ENCODE measurements at regions not wholly inside any gene's neighbourhood (a gene's known extent, or its start where the extent isn't known, plus 50 kb on each side); places are given as distances from the start of the nearest gene placed in this dataset.
"Not testable (repeated sequence)": the region's sequence is repeated elsewhere in the genome, so short reads cannot be mapped to it uniquely, and the experiment has no call there.

- H3K9me3 Mint-ChIP-seq (ENCODE audit: low read depth): peaks cover 15% of the 10 kb centered on the region
- no peaks in the 10 kb centered on the region for H3K27me3 Mint-ChIP-seq (ENCODE audit: low read depth)
- no peaks in the 10 kb centered on the region for H3K4me1 Mint-ChIP-seq (ENCODE audit: low read depth)
- no peak overlapping the region for H3K4me3 Mint-ChIP-seq (ENCODE audit: unreplicated experiment)
- DNase-seq (ENCODE audit: low spot score): no peak
- TF ChIP-seq CTCF (IDR thresholded peaks at IDR 0.05): no peak
- H3K36me3 Mint-ChIP-seq (ENCODE audit: low read depth): no peaks in the 10 kb centered on the region
- no peak overlapping the region for H3K27ac Mint-ChIP-seq (ENCODE audit: unreplicated experiment)
These were observed 1229.7 kb upstream of the CRIM1 start for GRCh38 chr2:35125871-35126270.

GRCh38 chr2:35125278-35125677 lies 1230.3 kb upstream of the CRIM1 start:
- TF ChIP-seq CTCF (IDR thresholded peaks at IDR 0.05): no peak

GRCh38 chr2:35116151-35116550 lies 1239.4 kb upstream of the CRIM1 start:
- Mint-ChIP-seq H3K9me3 (ENCODE audit: low read depth) (peaks cover 25% of the 10 kb centered on the region), H3K27ac (ENCODE audit: unreplicated experiment) (no peak overlapping the region), H3K4me1 (ENCODE audit: low read depth) (no peaks in the 10 kb centered on the region), H3K27me3 (ENCODE audit: low read depth) (no peaks in the 10 kb centered on the region), H3K36me3 (ENCODE audit: low read depth) (no peaks in the 10 kb centered on the region), H3K4me3 (ENCODE audit: unreplicated experiment) (no peak overlapping the region)
- no peak for TF ChIP-seq CTCF (IDR thresholded peaks at IDR 0.05)
- DNase-seq (ENCODE audit: low spot score): no peak

More at GRCh38 chr2:35125278-35125677, 1230.3 kb upstream of the CRIM1 start:
- no peak for DNase-seq (ENCODE audit: low spot score)
- H3K27ac Mint-ChIP-seq (ENCODE audit: unreplicated experiment): no peak overlapping the region
- no peaks in the 10 kb centered on the region for H3K27me3 Mint-ChIP-seq (ENCODE audit: low read depth)
- H3K36me3 Mint-ChIP-seq (ENCODE audit: low read depth): no peaks in the 10 kb centered on the region
- H3K9me3 Mint-ChIP-seq (ENCODE audit: low read depth): peaks cover 13% of the 10 kb centered on the region
- H3K4me1 Mint-ChIP-seq (ENCODE audit: low read depth): no peaks in the 10 kb centered on the region
- H3K4me3 Mint-ChIP-seq (ENCODE audit: unreplicated experiment): no peak overlapping the region

GRCh38 chr2:35114765-35115164 lies 1240.8 kb upstream of the CRIM1 start:
- no peak overlapping the region for H3K27ac Mint-ChIP-seq (ENCODE audit: unreplicated experiment)
- peaks cover 31% of the 10 kb centered on the region for H3K9me3 Mint-ChIP-seq (ENCODE audit: low read depth)
- TF ChIP-seq CTCF (IDR thresholded peaks at IDR 0.05): peak; percentile 18
- no peaks in the 10 kb centered on the region for H3K4me1 Mint-ChIP-seq (ENCODE audit: low read depth)
- no peaks in the 10 kb centered on the region for H3K36me3 Mint-ChIP-seq (ENCODE audit: low read depth)
- DNase-seq (ENCODE audit: low spot score): no peak
- no peak overlapping the region for H3K4me3 Mint-ChIP-seq (ENCODE audit: unreplicated experiment)
- no peaks in the 10 kb centered on the region for H3K27me3 Mint-ChIP-seq (ENCODE audit: low read depth)

- not testable (repeated sequence) for H3K4me1 Mint-ChIP-seq (ENCODE audit: low read depth); DNase-seq (ENCODE audit: low spot score); H3K4me3 Mint-ChIP-seq (ENCODE audit: unreplicated experiment); H3K27me3 Mint-ChIP-seq (ENCODE audit: low read depth); H3K27ac Mint-ChIP-seq (ENCODE audit: unreplicated experiment); H3K36me3 Mint-ChIP-seq (ENCODE audit: low read depth)
- peaks cover 24% of the 10 kb centered on the region for H3K9me3 Mint-ChIP-seq (ENCODE audit: low read depth)
These were observed 1243.2 kb upstream of the CRIM1 start for GRCh38 chr2:35112367-35112766.

GRCh38 chr2:35104309-35104708 lies 1251.3 kb upstream of the CRIM1 start:
- DNase-seq (ENCODE audit: low spot score): no peak
- Mint-ChIP-seq H3K36me3 (ENCODE audit: low read depth) (no peaks in the 10 kb centered on the region), H3K9me3 (ENCODE audit: low read depth) (peaks cover 7% of the 10 kb centered on the region), H3K27me3 (ENCODE audit: low read depth) (peaks cover 1% of the 10 kb centered on the region), H3K4me1 (ENCODE audit: low read depth) (no peaks in the 10 kb centered on the region), H3K4me3 (ENCODE audit: unreplicated experiment) (no peak overlapping the region), H3K27ac (ENCODE audit: unreplicated experiment) (no peak overlapping the region)
- TF ChIP-seq CTCF (IDR thresholded peaks at IDR 0.05): no peak
